Natural killer cell (primary cell): ENCODE measurements at regions not wholly inside any gene's neighbourhood (a gene's known extent, or its start where the extent isn't known, plus 50 kb on each side); places are given as distances from the start of the nearest gene placed in this dataset.

Source experiments
- ATAC-seq, 3 donors: fragments of 150-1000 bp in 2 of 3; fragments of 200-7000 bp in 1 of 3; cut with Tn5 transposase; 1 replicate in 1 of 3; 2 replicates in 2 of 3; pipeline ENCODE4 v1.10.0; 2021; ENCODE audit warnings: mild to moderate bottlenecking in 2 of 3, moderate library complexity in 2 of 3
- DNase-seq, 2 donors: peaks; one replicate each; pipeline versions ENCODE4 v3.0.0 to v3.0.0-alpha.2; 2013 to 2021; ENCODE audit warnings: mixed read lengths in 1 of 2
- H3K27ac ChIP-seq: one replicate; pipeline ENCODE4 v1.5.1; 2013; ENCODE audit warnings: mild to moderate bottlenecking, low read length
- H3K27me3 ChIP-seq: one replicate; pipeline ENCODE4 v1.6.1; 2013; ENCODE audit warnings: low read length; ENCODE audit not compliant: control insufficient read depth, insufficient read depth
- H3K36me3 ChIP-seq: one replicate; pipeline ENCODE4 v1.6.1; 2013; ENCODE audit warnings: low read length; ENCODE audit not compliant: control insufficient read depth, insufficient read depth
- H3K4me1 ChIP-seq: one replicate; pipeline ENCODE4 v1.6.1; 2013; ENCODE audit warnings: low read length; ENCODE audit not compliant: control insufficient read depth, insufficient read depth
- H3K4me3 ChIP-seq: one replicate; pipeline ENCODE4 v1.5.1; 2013; ENCODE audit warnings: low read length
- H3K9me3 ChIP-seq: one replicate; pipeline ENCODE4 v1.6.1; 2013; ENCODE audit warnings: low read length; ENCODE audit not compliant: control insufficient read depth, insufficient read depth
- H3K27ac Mint-ChIP-seq, 2 donors: one replicate each; pipeline ENCODE4 v1.8.0; 2022; ENCODE audit warnings: mild to moderate bottlenecking in 2 of 2, mixed read lengths in 2 of 2, moderate library complexity in 1 of 2
- H3K27me3 Mint-ChIP-seq, 2 donors: one replicate each; pipeline ENCODE4 v1.8.0; 2022; ENCODE audit warnings: low read depth in 2 of 2, mixed read lengths in 2 of 2
- H3K36me3 Mint-ChIP-seq: one replicate; pipeline ENCODE4 v1.8.0; 2022; ENCODE audit warnings: mixed read lengths
- H3K4me1 Mint-ChIP-seq, 2 donors: one replicate each; pipeline ENCODE4 v1.8.0; 2022; ENCODE audit warnings: mixed read lengths in 2 of 2
- H3K4me3 Mint-ChIP-seq: one replicate; pipeline ENCODE4 v1.8.0; 2022; ENCODE audit warnings: mild to moderate bottlenecking, moderate library complexity, mixed read lengths
- H3K9me3 Mint-ChIP-seq, 2 donors: one replicate each; pipeline ENCODE4 v1.8.0; 2022; ENCODE audit warnings: mixed read lengths in 2 of 2
- WGBS: methylation state at CpG from one replicate; pipeline ENCODE4 v1.1.7; 2013; ENCODE audit warnings: missing lambda C conversion rate; ENCODE audit not compliant: insufficient coverage; 5-methylcytosine and 5-hydroxymethylcytosine counted together
- intact Hi-C: fragments of 100-400 bp; cut with micrococcal nuclease; formaldehyde crosslinking; loops from one replicate; pipeline ENCODE4 v1.14.2; 2022
- TF ChIP-seq, protein P1 (sequence below): fragments of 200-600 bp; IDR thresholded peaks from one replicate; pipeline ENCODE4 v1.8.0; 2022; ENCODE audit warnings: antibody characterized with exemption

DNA sequence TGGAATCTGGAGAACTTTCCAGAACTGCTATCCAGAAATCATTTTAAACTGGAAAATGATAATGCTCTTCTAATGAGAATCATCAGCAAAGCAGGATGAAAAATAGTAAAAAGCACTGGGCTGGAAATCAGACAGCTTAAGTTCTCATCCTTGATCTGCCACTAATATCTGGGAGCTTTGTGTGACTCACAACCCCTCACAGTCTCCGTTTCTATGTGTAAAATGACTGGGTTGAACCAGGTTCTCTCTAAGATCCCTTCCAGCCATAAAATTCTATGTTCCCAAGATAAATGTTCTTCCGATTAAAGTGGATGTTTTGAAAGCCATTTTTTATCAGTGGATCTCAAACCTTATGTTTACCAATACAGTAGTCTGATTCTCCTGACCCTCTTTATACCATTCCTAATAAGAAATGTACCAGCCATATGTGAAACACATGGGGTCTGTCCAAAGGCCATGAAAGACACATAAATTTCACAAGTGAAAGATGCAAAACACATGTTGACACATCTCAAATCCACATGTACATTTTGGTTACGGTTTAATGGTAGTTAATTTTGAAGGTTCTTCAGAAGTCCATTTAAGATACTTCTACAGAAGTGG is 188.8 kb downstream of the EN1 start:
- Mint-ChIP-seq H3K27me3 (no peaks in the 10 kb centered on the region), H3K36me3 (no peaks in the 10 kb centered on the region), H3K4me1 (no peaks in the 10 kb centered on the region), H3K9me3 (peaks cover 0 to 4% of the 10 kb centered on the region in 2 donors), H3K27ac (no peak overlapping the region), H3K4me3 (no peak overlapping the region)
- no peaks in the 10 kb centered on the region for H3K36me3 ChIP-seq
- 84% methylated on average over 3 of the region's 3 CpGs for WGBS
- ATAC-seq (no peak), DNase-seq (no peak)
- TF ChIP-seq, protein P1, sequence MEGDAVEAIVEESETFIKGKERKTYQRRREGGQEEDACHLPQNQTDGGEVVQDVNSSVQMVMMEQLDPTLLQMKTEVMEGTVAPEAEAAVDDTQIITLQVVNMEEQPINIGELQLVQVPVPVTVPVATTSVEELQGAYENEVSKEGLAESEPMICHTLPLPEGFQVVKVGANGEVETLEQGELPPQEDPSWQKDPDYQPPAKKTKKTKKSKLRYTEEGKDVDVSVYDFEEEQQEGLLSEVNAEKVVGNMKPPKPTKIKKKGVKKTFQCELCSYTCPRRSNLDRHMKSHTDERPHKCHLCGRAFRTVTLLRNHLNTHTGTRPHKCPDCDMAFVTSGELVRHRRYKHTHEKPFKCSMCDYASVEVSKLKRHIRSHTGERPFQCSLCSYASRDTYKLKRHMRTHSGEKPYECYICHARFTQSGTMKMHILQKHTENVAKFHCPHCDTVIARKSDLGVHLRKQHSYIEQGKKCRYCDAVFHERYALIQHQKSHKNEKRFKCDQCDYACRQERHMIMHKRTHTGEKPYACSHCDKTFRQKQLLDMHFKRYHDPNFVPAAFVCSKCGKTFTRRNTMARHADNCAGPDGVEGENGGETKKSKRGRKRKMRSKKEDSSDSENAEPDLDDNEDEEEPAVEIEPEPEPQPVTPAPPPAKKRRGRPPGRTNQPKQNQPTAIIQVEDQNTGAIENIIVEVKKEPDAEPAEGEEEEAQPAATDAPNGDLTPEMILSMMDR = no peak
- H3K4me1 ChIP-seq = no peaks in the 10 kb centered on the region
- H3K4me3 ChIP-seq = no peak overlapping the region
- intact Hi-C loops = no loop called here
- H3K9me3 ChIP-seq = no peaks in the 10 kb centered on the region
- no peak overlapping the region for H3K27ac ChIP-seq
- H3K27me3 ChIP-seq = no peaks in the 10 kb centered on the region

- WGBS = 94% methylated on average over 2 of the region's 2 CpGs
- no peaks in the 10 kb centered on the region for H3K4me1 Mint-ChIP-seq
- TF ChIP-seq, protein P1 = no peak
- H3K36me3 Mint-ChIP-seq = no peaks in the 10 kb centered on the region
- intact Hi-C loops = no loop called here
- H3K27me3 Mint-ChIP-seq = no peaks in the 10 kb centered on the region
- peaks cover 0 to 4% of the 10 kb centered on the region in 2 donors for H3K9me3 Mint-ChIP-seq
- no peak overlapping the region for H3K27ac Mint-ChIP-seq
- H3K4me3 Mint-ChIP-seq = no peak overlapping the region
- ATAC-seq (no peak), DNase-seq (no peak)
- Histone ChIP-seq H3K4me1 (no peaks in the 10 kb centered on the region), H3K27me3 (no peaks in the 10 kb centered on the region), H3K9me3 (no peaks in the 10 kb centered on the region), H3K4me3 (no peak overlapping the region), H3K27ac (no peak overlapping the region), H3K36me3 (no peaks in the 10 kb centered on the region)
Measured at GRCh38 chr2:118657466-118657865, 190.0 kb downstream of the EN1 start.

DNA sequence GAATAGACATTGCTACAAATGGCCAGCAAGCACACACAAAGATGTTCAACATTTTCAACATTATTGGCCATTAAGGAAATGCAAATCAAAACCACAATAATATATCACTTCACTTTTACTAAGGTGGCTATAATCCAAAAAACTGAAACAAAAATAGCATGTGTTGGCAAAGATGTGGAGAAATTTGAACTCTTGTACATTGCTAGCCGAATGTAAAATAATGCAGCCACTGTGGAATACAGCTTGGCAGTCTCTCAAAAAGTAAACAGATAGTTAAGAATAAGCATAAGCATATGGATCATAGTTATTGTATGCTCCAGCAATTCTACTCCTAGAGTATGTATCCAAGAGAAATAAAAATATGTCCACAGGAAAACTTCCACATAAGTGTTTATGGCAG is 192.5 kb downstream of the EN1 start:
- intact Hi-C loops = no loop called here

DNA sequence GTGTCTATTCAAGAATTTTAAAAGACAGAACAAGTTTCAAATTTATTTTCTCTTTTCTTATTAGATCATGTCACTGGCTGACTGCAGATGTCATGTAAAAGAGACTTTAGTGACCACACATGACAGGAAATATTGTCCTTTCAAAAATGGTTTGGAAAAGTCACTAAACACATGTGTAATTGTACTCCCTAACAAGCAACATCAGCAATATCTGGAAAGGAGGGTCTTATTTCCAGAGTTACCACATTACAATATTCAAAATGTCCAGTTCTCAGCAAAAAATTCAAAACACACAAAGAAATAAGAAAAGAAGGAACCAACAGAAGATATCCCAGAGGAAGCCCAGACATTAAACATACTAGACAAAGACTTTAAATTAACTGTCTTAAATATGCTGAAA is 197.1 kb downstream of the EN1 start:
- TF ChIP-seq, protein P1 = no peak
- ATAC-seq = no peak
- no peak overlapping the region for H3K4me3 Mint-ChIP-seq
- H3K27me3 Mint-ChIP-seq = no peaks in the 10 kb centered on the region
- Histone ChIP-seq H3K27me3 (no peaks in the 10 kb centered on the region), H3K36me3 (no peaks in the 10 kb centered on the region), H3K4me1 (no peaks in the 10 kb centered on the region), H3K9me3 (no peaks in the 10 kb centered on the region), H3K4me3 (no peak overlapping the region), H3K27ac (no peak overlapping the region)
- no peaks in the 10 kb centered on the region for H3K36me3 Mint-ChIP-seq
- no peak for DNase-seq
- H3K4me1 Mint-ChIP-seq = no peaks in the 10 kb centered on the region
- intact Hi-C loops = no loop called here
- H3K9me3 Mint-ChIP-seq = peaks cover 9 to 11% of the 10 kb centered on the region in 2 donors
- no peak overlapping the region for H3K27ac Mint-ChIP-seq

More for the DNA sequence above, 192.5 kb downstream of the EN1 start:
- ATAC-seq (no peak), DNase-seq (no peak)
- 92% methylated on average over 1 of the region's 1 CpG for WGBS
- no peak overlapping the region for H3K4me3 ChIP-seq
- no peaks in the 10 kb centered on the region for H3K27me3 ChIP-seq
- no peaks in the 10 kb centered on the region for H3K9me3 ChIP-seq
- TF ChIP-seq, protein P1 = no peak
- H3K4me1 ChIP-seq = no peaks in the 10 kb centered on the region
- H3K9me3 Mint-ChIP-seq = peaks cover 9 to 11% of the 10 kb centered on the region in 2 donors
- H3K36me3 ChIP-seq = no peaks in the 10 kb centered on the region
- H3K27ac Mint-ChIP-seq = no peak overlapping the region
- H3K27ac ChIP-seq = no peak overlapping the region
- H3K4me1 Mint-ChIP-seq = no peaks in the 10 kb centered on the region
- H3K27me3 Mint-ChIP-seq = no peaks in the 10 kb centered on the region
- H3K4me3 Mint-ChIP-seq = no peak overlapping the region
- no peaks in the 10 kb centered on the region for H3K36me3 Mint-ChIP-seq
